HG03521 (cell line): ENCODE measurements at regions not wholly inside any gene's neighbourhood (a gene's known extent, or its start where the extent isn't known, plus 50 kb on each side); places are given as distances from the start of the nearest gene placed in this dataset.

ENCODE experiments used
- ATAC-seq: cut with Tn5 transposase; IDR thresholded peaks from one replicate; pipeline ENCODE4 v1.9.1; 2021; ENCODE audit warnings: mild to moderate bottlenecking, moderate library complexity; ENCODE audit not compliant: unreplicated experiment

- ATAC-seq: no peak
These were observed 369.6 kb upstream of the RGMA start for GRCh38 chr15:93458597-93458996.

- no peak for ATAC-seq
These were observed 365.8 kb upstream of the RGMA start for GRCh38 chr15:93454788-93455187.

GRCh38 chr15:93452537-93453211, 363.7 kb upstream of the RGMA start:
- ATAC-seq: no peak

- ATAC-seq: no peak
These were observed 362.8 kb upstream of the RGMA start for GRCh38 chr15:93451822-93452221.

- ATAC-seq: no peak
These were observed 362.3 kb upstream of the RGMA start for GRCh38 chr15:93451265-93451664.

- no peak for ATAC-seq
These were observed 360.8 kb upstream of the RGMA start for GRCh38 chr15:93449798-93450197.

GRCh38 chr15:93438310-93438709, 349.3 kb upstream of the RGMA start:
- no peak for ATAC-seq

GRCh38 chr15:93432474-93432873, 343.5 kb upstream of the RGMA start:
- ATAC-seq: no peak

GRCh38 chr15:93428807-93429351, 339.9 kb upstream of the RGMA start:
- ATAC-seq: no peak

GRCh38 chr15:93428150-93428549, 339.1 kb upstream of the RGMA start:
- no peak for ATAC-seq

GRCh38 chr15:93424131-93424530, 335.1 kb upstream of the RGMA start:
- ATAC-seq: no peak

GRCh38 chr15:93422476-93422875, 333.5 kb upstream of the RGMA start:
- no peak for ATAC-seq

- no peak for ATAC-seq
These were observed 331.5 kb upstream of the RGMA start for GRCh38 chr15:93420477-93420876.

- no peak for ATAC-seq
These were observed 331.0 kb upstream of the RGMA start for GRCh38 chr15:93420050-93420452.

- no peak for ATAC-seq
These were observed 329.6 kb upstream of the RGMA start for GRCh38 chr15:93418566-93418965.

GRCh38 chr15:93417631-93418030, 328.6 kb upstream of the RGMA start:
- no peak for ATAC-seq

- ATAC-seq: no peak
These were observed 328.1 kb upstream of the RGMA start for GRCh38 chr15:93417156-93417555.

GRCh38 chr15:93415576-93415975, 326.6 kb upstream of the RGMA start:
- ATAC-seq: no peak

GRCh38 chr15:93414576-93415231, 325.7 kb upstream of the RGMA start:
- no peak for ATAC-seq

GRCh38 chr15:93413745-93414144, 324.7 kb upstream of the RGMA start:
- ATAC-seq: no peak

GRCh38 chr15:93399121-93399520, 310.1 kb upstream of the RGMA start:
- ATAC-seq: no peak

- ATAC-seq: no peak
These were observed 300.2 kb upstream of the RGMA start for GRCh38 chr15:93389211-93389610.
